ENCODE measurements at regions not wholly inside any gene's neighbourhood (a gene's known extent, or its start where the extent isn't known, plus 50 kb on each side); places are given as distances from the start of the nearest gene placed in this dataset.

DNA sequence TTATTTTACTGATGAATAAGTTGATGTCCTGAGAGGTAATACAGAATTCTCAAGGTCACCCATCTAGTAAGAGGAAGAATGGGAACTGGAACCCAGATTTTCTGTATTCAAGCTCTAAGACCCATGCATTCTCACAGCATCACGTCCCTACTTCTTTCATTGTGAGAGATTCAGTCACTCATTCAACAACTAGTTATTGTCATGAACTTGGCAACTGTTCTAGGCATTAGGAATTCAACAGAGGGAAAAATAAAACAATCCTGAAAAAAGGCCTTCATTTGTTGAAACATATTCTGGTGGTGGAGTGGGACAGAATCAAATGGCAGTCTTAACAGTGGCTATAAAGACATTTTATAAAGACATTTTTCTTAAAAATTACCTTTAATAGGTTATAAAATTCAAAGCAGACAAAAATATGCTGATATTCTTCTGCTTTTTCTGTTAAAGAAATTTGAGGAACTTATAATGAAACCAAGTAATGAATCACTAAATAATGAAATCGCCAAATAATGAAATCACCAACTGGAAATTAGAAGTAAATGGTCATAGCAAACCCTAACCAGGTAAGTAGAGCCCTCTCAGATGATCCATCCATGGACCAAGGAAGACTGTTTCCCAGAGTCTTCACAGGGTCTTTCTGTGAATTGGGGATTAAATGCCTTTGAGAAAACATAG lies 136.5 kb upstream of the DPYD start:
- TF ChIP-seq CTCF (IDR thresholded peaks at IDR 0.05): no peak
- DNase-seq: no peak
- Histone ChIP-seq H3K27ac (no peak overlapping the region), H3K36me3 (no peaks in the 10 kb centered on the region), H3K27me3 (peaks cover 9% of the 10 kb centered on the region), H3K9me3 (no peaks in the 10 kb centered on the region), H3K4me3 (no peak overlapping the region), H3K4me1 (peaks cover 12% of the 10 kb centered on the region)
- ATAC-seq: no peak
- intact Hi-C loops (cut with DNase I): no loop called here

DNA sequence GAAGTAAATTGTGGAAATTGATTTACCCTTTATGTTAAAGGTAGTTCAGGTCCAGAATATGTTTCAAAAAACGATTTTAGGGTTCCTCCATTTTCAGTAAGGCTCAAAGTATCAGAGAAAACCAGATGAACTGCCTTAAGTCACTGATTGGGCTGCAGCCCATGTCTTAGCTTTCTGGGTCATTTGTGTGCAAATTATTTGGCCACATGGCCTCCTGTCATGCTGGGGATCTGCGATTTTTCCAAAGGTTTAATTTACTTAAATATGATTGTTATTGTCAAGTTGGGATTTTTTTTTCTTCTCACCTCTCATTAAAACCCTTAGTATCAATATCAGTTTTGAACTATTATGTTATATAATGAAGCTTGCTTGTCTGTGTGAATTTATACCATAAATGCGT lies 135.9 kb upstream of the DPYD start:
- intact Hi-C loops (cut with DNase I): no loop called here
- peaks cover 12% of the 10 kb centered on the region for H3K4me1 ChIP-seq
- TF ChIP-seq CTCF (IDR thresholded peaks at IDR 0.05): no peak
- H3K9me3 ChIP-seq: no peaks in the 10 kb centered on the region
- no peak for ATAC-seq
- H3K4me3 ChIP-seq: no peak overlapping the region
- no peak overlapping the region for H3K27ac ChIP-seq
- no peaks in the 10 kb centered on the region for H3K36me3 ChIP-seq
- peaks cover 9% of the 10 kb centered on the region for H3K27me3 ChIP-seq
- DNase-seq: no peak

- Histone ChIP-seq H3K4me3 (no peak overlapping the region), H3K9me3 (no peaks in the 10 kb centered on the region), H3K4me1 (peaks cover 12% of the 10 kb centered on the region), H3K27ac (no peak overlapping the region), H3K27me3 (peaks cover 12% of the 10 kb centered on the region), H3K36me3 (no peaks in the 10 kb centered on the region)
- no peak for TF ChIP-seq CTCF (IDR thresholded peaks at IDR 0.05)
- DNase-seq (no peak), ATAC-seq (no peak)
- intact Hi-C loops (cut with DNase I): no loop called here
Observed at GRCh38 chr1:98055457-98055856, 134.6 kb upstream of the DPYD start.

DNA sequence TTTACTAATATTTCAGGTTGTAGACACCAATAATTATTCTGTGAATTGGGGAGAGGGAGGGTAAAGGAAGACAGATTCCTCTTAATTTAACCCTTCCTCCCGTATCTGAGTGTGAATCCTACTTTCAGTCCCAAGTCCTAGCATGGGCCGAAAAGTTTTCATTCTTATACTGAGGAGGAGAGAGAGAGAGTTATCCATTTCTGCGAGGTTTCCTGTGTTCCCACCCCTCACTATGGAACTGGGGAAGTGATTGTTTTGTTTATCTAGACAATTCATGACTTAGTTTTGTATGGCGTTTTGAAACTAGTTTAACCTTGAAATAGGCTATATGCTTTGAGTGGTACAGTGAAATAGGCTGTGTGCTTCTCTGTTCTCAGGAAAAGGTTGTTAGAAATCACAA lies 134.0 kb upstream of the DPYD start:
- ATAC-seq (no peak), DNase-seq (no peak)
- no peaks in the 10 kb centered on the region for H3K36me3 ChIP-seq
- H3K27me3 ChIP-seq: peaks cover 18% of the 10 kb centered on the region
- H3K4me3 ChIP-seq: no peak overlapping the region
- peaks cover 12% of the 10 kb centered on the region for H3K4me1 ChIP-seq
- H3K9me3 ChIP-seq: no peaks in the 10 kb centered on the region
- no peak for TF ChIP-seq CTCF (IDR thresholded peaks at IDR 0.05)
- no peak overlapping the region for H3K27ac ChIP-seq
- intact Hi-C loops (cut with DNase I): no loop called here

- Histone ChIP-seq H3K4me1 (peaks cover 12% of the 10 kb centered on the region), H3K4me3 (peak overlapping the region; percentile 52), H3K36me3 (no peaks in the 10 kb centered on the region), H3K9me3 (no peaks in the 10 kb centered on the region), H3K27me3 (peaks cover 23% of the 10 kb centered on the region), H3K27ac (no peak overlapping the region)
- no peak for ATAC-seq
- TF ChIP-seq CTCF (IDR thresholded peaks at IDR 0.05): no peak
- intact Hi-C loops (cut with DNase I): no loop called here
- DNase-seq: no peak
Observed at GRCh38 chr1:98054367-98054701, 133.5 kb upstream of the DPYD start.
